Superior temporal gyrus (tissue), 1 donor: ENCODE measurements at regions not wholly inside any gene's neighbourhood (a gene's known extent, or its start where the extent isn't known, plus 50 kb on each side); places are given as distances from the start of the nearest gene placed in this dataset.
A peak's percentile ranks its signal among the peaks of the same experiment; 100 is the strongest.
"Not testable (repeated sequence)": the region's sequence is repeated elsewhere in the genome, so short reads cannot be mapped to it uniquely, and the experiment has no call there.

Experiments used
- DNase-seq: peaks from one replicate; pipeline ENCODE4 v3.0.0-alpha.2; 2016; ENCODE audit errors: extremely low spot score

DNA sequence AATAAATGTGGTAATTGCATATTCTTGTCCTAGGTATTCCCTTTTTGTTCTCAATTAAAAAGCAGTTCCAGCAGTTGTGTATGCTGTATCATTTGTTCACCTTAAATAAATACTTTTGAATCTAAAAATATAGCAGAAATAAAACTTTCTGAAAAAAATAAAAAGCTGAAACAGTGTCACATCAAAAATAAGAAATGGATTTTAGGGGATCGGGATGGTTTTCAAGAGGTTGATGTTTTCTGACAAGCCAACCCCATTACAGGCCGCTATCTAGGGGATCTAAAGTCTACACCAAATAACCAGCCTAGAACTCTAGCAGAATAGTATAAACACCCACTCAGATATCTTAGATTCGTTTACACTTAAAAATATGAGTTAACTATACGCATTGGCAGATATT is 95.4 kb upstream of the MAML3 start:
- peak; percentile 47 for DNase-seq

GRCh38 chr4:140247237-140247636 is 93.3 kb upstream of the MAML3 start:
- DNase-seq: no peak

DNA sequence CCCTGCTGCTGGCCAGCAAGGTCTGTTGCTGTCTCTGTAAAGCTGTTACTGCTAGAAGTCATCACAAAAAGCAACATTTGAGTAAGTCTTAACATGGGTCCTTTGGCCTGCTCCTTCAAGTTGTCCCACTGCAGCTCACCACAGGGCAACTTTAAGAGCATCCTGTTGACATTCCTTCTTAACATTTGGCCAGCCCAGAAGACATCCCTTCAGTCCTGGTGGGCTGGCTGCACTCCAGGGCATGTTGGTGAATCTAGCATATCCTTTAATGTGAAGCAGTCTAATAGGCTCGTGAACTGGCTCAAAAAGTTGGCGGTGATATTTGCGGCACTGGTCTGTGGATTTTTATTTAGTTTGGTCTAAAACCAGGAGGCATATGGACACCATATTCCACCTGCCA is 92.2 kb upstream of the MAML3 start:
- DNase-seq: no peak

GRCh38 chr4:140244328-140244727 is 90.3 kb upstream of the MAML3 start:
- no peak for DNase-seq

DNA sequence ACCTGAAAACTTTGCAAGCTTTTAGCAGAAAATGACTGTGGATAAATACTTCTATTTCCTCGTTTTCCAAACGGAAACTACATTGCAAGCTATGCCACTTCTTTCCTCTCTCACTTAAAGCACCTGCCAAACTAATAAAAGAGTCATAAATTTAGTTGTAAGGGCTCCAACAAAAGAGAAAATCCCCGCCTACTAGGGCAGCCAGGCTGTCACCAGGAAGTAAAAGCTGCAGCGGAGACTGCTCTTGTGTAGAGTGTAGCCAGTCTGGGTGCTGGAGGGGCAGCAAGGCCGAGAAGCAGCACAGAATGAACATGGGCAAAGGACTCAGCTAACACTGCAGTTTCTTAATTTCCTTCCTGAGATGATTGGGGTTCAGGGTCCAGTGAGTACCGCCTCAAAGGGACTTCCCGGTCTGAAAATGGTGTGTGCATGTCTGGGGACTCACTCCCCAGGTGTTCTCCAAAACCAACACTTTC is 89.3 kb upstream of the MAML3 start:
- no peak for DNase-seq

- DNase-seq: no peak
Observed at GRCh38 chr4:140242357-140243277, 88.6 kb upstream of the MAML3 start.

GRCh38 chr4:140240237-140240636 is 86.3 kb upstream of the MAML3 start:
- DNase-seq: no peak

GRCh38 chr4:140239311-140239710 is 85.3 kb upstream of the MAML3 start:
- DNase-seq: no peak

- DNase-seq: peak; percentile 59
Observed at GRCh38 chr4:140238351-140239056, 84.5 kb upstream of the MAML3 start.

GRCh38 chr4:140237616-140238350 is 83.8 kb upstream of the MAML3 start:
- DNase-seq: peak; percentile 85

DNA sequence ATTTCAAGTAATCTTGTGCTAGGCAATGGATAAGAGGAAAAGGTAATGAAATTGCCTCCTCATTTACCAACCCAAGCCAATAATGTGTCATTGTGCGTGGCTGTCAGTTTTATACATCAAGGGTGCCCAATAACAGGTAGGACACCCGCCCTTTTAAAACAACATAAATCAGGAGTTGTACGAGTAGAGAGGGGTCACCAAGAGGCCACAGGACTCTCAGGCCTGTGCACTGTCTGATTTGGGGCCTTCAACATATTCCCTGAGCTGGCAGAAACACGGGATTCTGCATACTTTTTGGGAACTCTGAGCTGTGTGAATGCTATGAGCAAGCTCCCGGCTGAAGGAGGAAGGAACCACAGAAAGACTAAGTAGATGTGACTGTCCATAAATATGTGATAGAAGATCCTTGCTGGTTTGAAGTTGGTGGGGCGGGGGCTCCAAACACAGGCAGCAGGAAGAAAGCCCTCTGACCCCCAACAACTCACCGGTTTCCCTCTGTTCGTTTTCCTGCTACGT is 82.7 kb upstream of the MAML3 start:
- DNase-seq: no peak

DNA sequence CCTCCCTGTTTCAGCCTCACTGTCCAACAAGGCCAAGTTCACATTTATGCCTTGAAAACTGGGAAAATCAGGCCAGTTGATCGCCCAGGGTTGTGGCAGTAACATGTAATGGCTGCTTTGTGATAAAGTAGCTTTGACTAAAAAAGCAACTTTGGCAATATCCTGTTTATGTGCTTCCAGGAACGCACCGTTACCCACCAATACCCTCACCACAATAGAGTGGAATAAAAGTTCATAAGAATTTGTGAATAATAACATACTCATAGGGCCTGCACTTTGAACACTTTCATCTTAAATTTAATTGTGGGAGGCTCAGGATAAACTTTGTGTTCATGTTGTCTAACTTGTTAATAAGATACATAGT is 80.7 kb upstream of the MAML3 start:
- no peak for DNase-seq

GRCh38 chr4:140233791-140234696 is 80.1 kb upstream of the MAML3 start:
- DNase-seq: no peak

DNA sequence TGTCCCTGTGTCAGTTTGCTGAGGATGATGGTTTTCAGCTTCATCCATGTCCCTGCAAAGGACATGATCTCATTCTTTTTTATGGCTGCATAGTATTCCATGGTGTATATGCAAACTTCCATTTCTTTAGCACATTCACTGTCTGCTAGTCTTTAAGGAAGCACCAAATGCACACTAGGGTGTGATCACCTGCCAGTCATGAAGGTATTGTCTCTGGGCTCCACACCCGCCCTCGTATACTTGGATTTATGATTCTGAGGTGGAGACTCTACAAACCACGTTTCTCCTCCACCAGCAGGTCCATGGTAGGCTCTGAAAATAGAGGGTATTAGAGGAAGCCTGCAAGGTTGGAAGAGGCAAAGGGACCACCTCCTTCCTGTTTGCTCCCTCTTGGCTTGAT is 75.9 kb upstream of the MAML3 start:
- no peak for DNase-seq

DNA sequence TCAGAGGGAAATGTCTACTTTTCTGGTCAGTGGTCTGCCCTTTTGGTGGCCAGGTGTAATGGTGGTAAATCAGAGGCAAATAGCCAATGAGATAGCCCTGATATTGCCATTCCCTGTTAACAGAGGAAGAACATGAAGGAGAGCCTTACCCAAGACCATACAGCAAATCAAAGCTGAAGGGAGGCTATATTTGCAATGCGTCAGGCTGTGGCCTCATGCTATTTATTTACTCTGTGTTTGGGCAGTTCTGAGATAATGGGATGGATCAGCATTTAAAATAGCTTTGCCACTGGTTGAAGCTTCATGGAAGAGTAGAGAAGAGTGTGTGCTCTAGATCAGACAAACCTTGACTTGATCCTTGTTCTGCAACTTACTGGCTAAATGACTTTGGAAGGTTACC is 73.3 kb upstream of the MAML3 start:
- no peak for DNase-seq

GRCh38 chr4:140223056-140223810 is 69.2 kb upstream of the MAML3 start:
- no peak for DNase-seq

GRCh38 chr4:140222171-140222570 is 68.2 kb upstream of the MAML3 start:
- no peak for DNase-seq

- DNase-seq: no peak
Observed at GRCh38 chr4:140220058-140220457, 66.1 kb upstream of the MAML3 start.

DNA sequence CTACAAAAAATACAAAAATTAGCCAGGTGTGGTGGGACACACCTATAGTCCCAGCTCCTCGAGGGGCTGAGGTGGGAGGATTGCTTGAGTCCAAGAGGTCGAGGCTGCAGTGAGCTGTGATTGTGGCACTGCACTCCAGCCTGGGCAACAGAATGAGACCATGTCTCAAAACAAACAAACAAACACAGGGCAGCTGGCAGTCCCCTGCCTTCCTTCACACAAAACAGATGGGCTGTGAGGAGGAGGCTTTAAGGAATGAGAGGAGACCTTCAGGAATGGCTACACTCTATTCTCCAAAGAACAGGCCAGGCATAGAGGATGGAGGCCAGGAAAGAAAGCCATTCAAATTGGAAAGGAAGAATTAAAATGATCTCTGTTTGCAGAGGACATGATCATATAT is 65.6 kb upstream of the MAML3 start:
- no peak for DNase-seq

DNA sequence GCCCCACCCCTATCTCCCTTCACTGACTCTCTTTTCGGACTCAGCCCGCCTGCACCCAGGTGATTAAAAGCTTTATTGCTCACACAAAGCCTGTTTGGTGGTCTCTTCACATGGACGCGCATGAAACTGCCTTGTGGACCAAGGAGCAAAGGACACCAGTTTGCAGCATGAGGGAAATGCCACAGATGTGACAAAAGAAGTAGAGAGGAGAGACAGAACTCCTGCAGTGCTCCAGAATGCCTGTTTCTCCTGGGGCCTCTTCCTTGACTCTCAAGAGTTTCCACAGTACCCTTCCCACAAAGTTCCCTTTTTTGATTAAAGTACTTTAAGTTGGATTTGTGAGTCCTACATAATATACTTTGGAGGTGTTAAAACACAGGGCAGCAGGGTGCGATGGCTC is 65.1 kb upstream of the MAML3 start:
- not testable (repeated sequence) for DNase-seq
